Gastrocnemius medialis (tissue), 4 donors: ENCODE measurements at regions not wholly inside any gene's neighbourhood (a gene's known extent, or its start where the extent isn't known, plus 50 kb on each side); places are given as distances from the start of the nearest gene placed in this dataset.

Experiments
- POLR2A ChIP-seq, 2 donors: fragments of 450-650 bp; IDR thresholded peaks; one replicate each; pipeline ENCODE4 v1.6.1; 2017; ENCODE audit warnings: antibody characterized with exemption in 2 of 2, mild to moderate bottlenecking in 2 of 2, moderate library complexity in 2 of 2
- TF ChIP-seq, protein P1 (sequence below), 5 experiments: fragments of 450-650 bp in 3 of 5; fragments of 200-600 bp in 2 of 5; sonication (generic) in 2 of 5; IDR thresholded peaks in 4 of 5; conservative IDR thresholded peaks in 1 of 5; 1 replicate in 4 of 5; 2 replicates in 1 of 5; pipeline ENCODE4 v1.5.1; 2016 to 2019; ENCODE audit warnings: antibody characterized with exemption in 5 of 5, mild to moderate bottlenecking in 3 of 5, moderate library complexity in 3 of 5

GRCh38 chr4:138510053-138510452 lies 267.9 kb upstream of the SLC7A11 start:
- TF ChIP-seq, protein P1, sequence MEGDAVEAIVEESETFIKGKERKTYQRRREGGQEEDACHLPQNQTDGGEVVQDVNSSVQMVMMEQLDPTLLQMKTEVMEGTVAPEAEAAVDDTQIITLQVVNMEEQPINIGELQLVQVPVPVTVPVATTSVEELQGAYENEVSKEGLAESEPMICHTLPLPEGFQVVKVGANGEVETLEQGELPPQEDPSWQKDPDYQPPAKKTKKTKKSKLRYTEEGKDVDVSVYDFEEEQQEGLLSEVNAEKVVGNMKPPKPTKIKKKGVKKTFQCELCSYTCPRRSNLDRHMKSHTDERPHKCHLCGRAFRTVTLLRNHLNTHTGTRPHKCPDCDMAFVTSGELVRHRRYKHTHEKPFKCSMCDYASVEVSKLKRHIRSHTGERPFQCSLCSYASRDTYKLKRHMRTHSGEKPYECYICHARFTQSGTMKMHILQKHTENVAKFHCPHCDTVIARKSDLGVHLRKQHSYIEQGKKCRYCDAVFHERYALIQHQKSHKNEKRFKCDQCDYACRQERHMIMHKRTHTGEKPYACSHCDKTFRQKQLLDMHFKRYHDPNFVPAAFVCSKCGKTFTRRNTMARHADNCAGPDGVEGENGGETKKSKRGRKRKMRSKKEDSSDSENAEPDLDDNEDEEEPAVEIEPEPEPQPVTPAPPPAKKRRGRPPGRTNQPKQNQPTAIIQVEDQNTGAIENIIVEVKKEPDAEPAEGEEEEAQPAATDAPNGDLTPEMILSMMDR (IDR thresholded peaks at IDR 0.05 in 4 of 5, conservative IDR thresholded peaks at IDR 0.05 in 1 of 5) = no peak
- no peak for TF ChIP-seq POLR2A (IDR thresholded peaks at IDR 0.05)
